H1 (cell line): ENCODE measurements at regions not wholly inside any gene's neighbourhood (a gene's known extent, or its start where the extent isn't known, plus 50 kb on each side); places are given as distances from the start of the nearest gene placed in this dataset.

Experiments
- CTCF ChIA-PET: fragments of 300-600 bp; sonication (Branson Sonifier 250); formaldehyde crosslinking; loops from one replicate; lab custom pipeline; 2021; ENCODE audit not compliant: partially characterized antibody; lab: Charles Lee
- POLR2A ChIA-PET: fragments of 300-600 bp; sonication (Branson Sonifier 250); formaldehyde crosslinking; loops from one replicate; lab custom pipeline; 2021; ENCODE audit warnings: inconsistent platforms; ENCODE audit not compliant: partially characterized antibody; lab: Charles Lee
- DNase-seq, 2 experiments: peaks; one replicate each; pipeline versions ENCODE4 v3.0.0 to v3.0.0-alpha.2; 2010 to 2022; ENCODE audit warnings: low spot score in 2 of 2, low read depth in 1 of 2, mixed read lengths in 1 of 2
- FAIRE-seq: peaks from 2 replicates; lab custom pipeline; 2011; peaks lifted over from hg19 to GRCh38; lab: Jason Lieb, UNC
- H2AFZ ChIP-seq: 2 replicates; pipeline ENCODE4 v1.8.1; 2012; ENCODE audit warnings: low read length, inconsistent platforms
- H2AK5ac ChIP-seq: 2 replicates; pipeline ENCODE4 v1.6.1; 2013; ENCODE audit warnings: low read depth, low read length
- H2BK120ac ChIP-seq: replicated peaks from 2 replicates; pipeline ENCODE3; 2013; ENCODE audit warnings: low read depth, low read length, inconsistent platforms
- H2BK12ac ChIP-seq: 2 replicates; pipeline ENCODE4 v1.6.1; 2013; ENCODE audit warnings: low read depth, low read length
- H2BK15ac ChIP-seq: 2 replicates; pipeline ENCODE4 v1.6.1; 2013; ENCODE audit warnings: low read length
- H2BK20ac ChIP-seq: 2 replicates; pipeline ENCODE4 v1.6.1; 2013; ENCODE audit warnings: low read length
- H2BK5ac ChIP-seq: 2 replicates; pipeline ENCODE4 v1.6.1; 2013; ENCODE audit warnings: low read depth, low read length
- H3K14ac ChIP-seq: 2 replicates; pipeline ENCODE4 v1.6.1; 2013; ENCODE audit warnings: inconsistent platforms; ENCODE audit not compliant: insufficient read length
- H3K18ac ChIP-seq: 2 replicates; pipeline ENCODE4 v1.6.1; 2013; ENCODE audit warnings: low read length; ENCODE audit errors: extremely low read depth
- H3K23ac ChIP-seq: 2 replicates; pipeline ENCODE4 v1.6.1; 2013; ENCODE audit warnings: inconsistent platforms; ENCODE audit not compliant: insufficient read length
- H3K23me2 ChIP-seq: 2 replicates; pipeline ENCODE4 v1.6.1; 2013; ENCODE audit warnings: low read depth, low read length
- H3K27ac ChIP-seq: 2 replicates; pipeline ENCODE4 v1.6.1; 2011; ENCODE audit warnings: low read depth, low read length, inconsistent platforms
- H3K27me3 ChIP-seq, 4 experiments: replicated peaks in 1 of 4; 1 replicate in 1 of 4; 2 replicates in 3 of 4; pipeline versions ENCODE4 v1.6.1 to v1.8.1; 2011 to 2013; ENCODE audit warnings: low read length in 3 of 4, mild to moderate bottlenecking in 3 of 4, inconsistent platforms in 2 of 4, mixed read lengths in 2 of 4, moderate library complexity in 1 of 4; ENCODE audit not compliant: control insufficient read depth in 3 of 4, insufficient read depth in 3 of 4; ENCODE audit errors: extremely low read depth in 1 of 4
- H3K36me3 ChIP-seq, 4 experiments: 2 replicates each; pipeline versions ENCODE4 v1.6.1 to v1.8.1; 2011 to 2013; ENCODE audit warnings: mild to moderate bottlenecking in 4 of 4, low read length in 3 of 4, moderate library complexity in 2 of 4, control low read depth in 1 of 4, inconsistent platforms in 1 of 4; ENCODE audit not compliant: insufficient read depth in 4 of 4, control insufficient read depth in 2 of 4
- H3K4ac ChIP-seq: replicated peaks from 2 replicates; pipeline ENCODE3; 2013; ENCODE audit warnings: low read length, low read depth, mixed read lengths, inconsistent platforms; ENCODE audit not compliant: insufficient read length
- H3K4me1 ChIP-seq, 4 experiments: replicated peaks in 1 of 4; 1 replicate in 1 of 4; 2 replicates in 3 of 4; pipeline versions ENCODE4 v1.6.1 to v1.8.1; 2011 to 2013; ENCODE audit warnings: low read length in 3 of 4, inconsistent platforms in 2 of 4, mixed read lengths in 1 of 4; ENCODE audit not compliant: insufficient read depth in 4 of 4, control insufficient read depth in 3 of 4
- H3K4me2 ChIP-seq, 2 experiments: 2 replicates each; pipeline versions ENCODE4 v1.6.1 to v1.8.1; 2011 to 2013; ENCODE audit warnings: low read depth in 2 of 2, low read length in 2 of 2, control low read depth in 1 of 2, inconsistent platforms in 1 of 2, mild to moderate bottlenecking in 1 of 2; ENCODE audit not compliant: insufficient read depth in 1 of 2
- H3K4me3 ChIP-seq, 4 experiments: fragments of 200-600, 300-600 bp in 1 of 4; sonication (generic), shearing (Covaris generic), sonication (Bioruptor Twin) in 1 of 4; 2 replicates each; pipeline versions ENCODE4 v1.5.1 to v1.8.1; 2011 to 2016; ENCODE audit warnings: low read length in 4 of 4, low read depth in 3 of 4, control low read depth in 2 of 4, inconsistent platforms in 2 of 4, mild to moderate bottlenecking in 2 of 4, mixed read lengths in 1 of 4, moderate library complexity in 1 of 4; ENCODE audit not compliant: insufficient read depth in 2 of 4; ENCODE audit errors: extremely low read depth in 1 of 4
- H3K56ac ChIP-seq: replicated peaks from 2 replicates; pipeline ENCODE3; 2013; ENCODE audit warnings: low read depth, mild to moderate bottlenecking, mixed read lengths, low read length, inconsistent platforms; ENCODE audit not compliant: insufficient read length
- H3K79me1 ChIP-seq: 2 replicates; pipeline ENCODE4 v1.6.1; 2013; ENCODE audit warnings: low read depth, low read length, control low read depth
- H3K79me2 ChIP-seq, 2 experiments: 2 replicates each; pipeline versions ENCODE4 v1.6.1 to v1.8.1; 2012 to 2013; ENCODE audit warnings: low read length in 2 of 2, mild to moderate bottlenecking in 2 of 2, inconsistent platforms in 1 of 2; ENCODE audit not compliant: insufficient read depth in 2 of 2, control insufficient read depth in 1 of 2
- H3K9ac ChIP-seq, 4 experiments: replicated peaks in 1 of 4; 1 replicate in 1 of 4; 2 replicates in 3 of 4; pipeline versions ENCODE4 v1.6.1 to v1.8.1; 2011 to 2013; ENCODE audit warnings: low read depth in 3 of 4, low read length in 3 of 4, control low read depth in 2 of 4, mild to moderate bottlenecking in 2 of 4, moderate library complexity in 2 of 4, inconsistent platforms in 1 of 4; ENCODE audit errors: extremely low read depth in 1 of 4
- H3K9me3 ChIP-seq, 2 experiments: 2 replicates each; pipeline versions ENCODE4 v1.6.1 to v1.8.1; 2012 to 2013; ENCODE audit warnings: mild to moderate bottlenecking in 2 of 2, moderate library complexity in 2 of 2, control low read depth in 1 of 2, inconsistent platforms in 1 of 2, low read depth in 1 of 2, low read length in 1 of 2, mixed read lengths in 1 of 2; ENCODE audit not compliant: insufficient read depth in 2 of 2
- H4K20me1 ChIP-seq, 2 experiments: replicated peaks in 1 of 2; 2 replicates each; pipeline versions ENCODE3 to v1.8.1; 2011 to 2013; ENCODE audit warnings: inconsistent platforms in 2 of 2, low read length in 2 of 2, mild to moderate bottlenecking in 1 of 2; ENCODE audit not compliant: insufficient read depth in 2 of 2, control insufficient read depth in 1 of 2
- H4K5ac ChIP-seq: 2 replicates; pipeline ENCODE4 v1.6.1; 2013; ENCODE audit warnings: low read length, low read depth, mixed read lengths, inconsistent platforms; ENCODE audit not compliant: insufficient read length
- H4K8ac ChIP-seq: 2 replicates; pipeline ENCODE4 v1.8.0; 2013; ENCODE audit warnings: mild to moderate bottlenecking, moderate library complexity, low read length, inconsistent platforms; ENCODE audit not compliant: insufficient read depth; ENCODE audit errors: extremely low read depth
- H4K91ac ChIP-seq: replicated peaks from 2 replicates; pipeline ENCODE3; 2013; ENCODE audit warnings: low read length, mixed read lengths, inconsistent platforms; ENCODE audit not compliant: insufficient read length
- BACH1 ChIP-seq: IDR thresholded peaks from 2 replicates; pipeline ENCODE4 v1.6.1; 2012; ENCODE audit warnings: low read length, improper control_type of control experiment
- BRCA1 ChIP-seq: IDR thresholded peaks from 2 replicates; pipeline ENCODE4 v1.6.1; 2012; ENCODE audit warnings: low read depth, low read length, improper control_type of control experiment
- CBX8 ChIP-seq: fragments of 300-800, 300-1000 bp; sonication (generic); IDR thresholded peaks from 2 replicates; pipeline ENCODE4 v1.7.1; 2016; ENCODE audit warnings: low read depth, low read length, borderline replicate concordance
- CEBPB ChIP-seq: IDR thresholded peaks from 2 replicates; pipeline ENCODE4 v1.6.1; 2012; ENCODE audit warnings: low read depth, low read length
- EP300 ChIP-seq, 2 experiments: IDR thresholded peaks; 1 replicate in 1 of 2; 2 replicates in 1 of 2; pipeline ENCODE4 v1.6.1; 2011 to 2012; ENCODE audit warnings: low read depth in 2 of 2, low read length in 2 of 2, mild to moderate bottlenecking in 2 of 2, borderline replicate concordance in 1 of 2, inconsistent platforms in 1 of 2, moderate library complexity in 1 of 2
- FOSL1 ChIP-seq: IDR thresholded peaks from 2 replicates; pipeline ENCODE4 v1.6.1; 2011; ENCODE audit warnings: mild to moderate bottlenecking, low read depth, low read length, moderate library complexity; ENCODE audit not compliant: insufficient read depth
- KDM5A ChIP-seq: fragments of 200-600 bp; IDR thresholded peaks from 2 replicates; pipeline ENCODE4 v1.7.1; 2012; ENCODE audit warnings: mild to moderate bottlenecking, low read length, inconsistent platforms, mixed read lengths
- POLR2AphosphoS5 ChIP-seq: IDR thresholded peaks from 2 replicates; pipeline ENCODE4 v1.6.1; 2011; ENCODE audit warnings: low read depth, low read length
- RFX5 ChIP-seq: IDR thresholded peaks from 2 replicates; pipeline ENCODE4 v1.6.1; 2011; ENCODE audit warnings: low read depth, low read length, improper control_type of control experiment, borderline replicate concordance
- RNF2 ChIP-seq: fragments of 200-900, 300-1000 bp; sonication (generic); IDR thresholded peaks from 2 replicates; pipeline ENCODE4 v1.7.1; 2016; ENCODE audit warnings: borderline replicate concordance, low read depth, mild to moderate bottlenecking, antibody characterized with exemption, low read length; ENCODE audit not compliant: poor library complexity, severe bottlenecking; ENCODE audit errors: missing control alignments
- SIX5 ChIP-seq: IDR thresholded peaks from 2 replicates; pipeline ENCODE4 v1.6.1; 2011; ENCODE audit warnings: mild to moderate bottlenecking, low read depth, low read length
- SP2 ChIP-seq: IDR thresholded peaks from 2 replicates; pipeline ENCODE4 v1.6.1; 2012; ENCODE audit warnings: mild to moderate bottlenecking, low read length, inconsistent platforms
- SRF ChIP-seq: IDR thresholded peaks from 2 replicates; pipeline ENCODE4 v1.6.1; 2011; ENCODE audit warnings: mild to moderate bottlenecking, low read depth, low read length, moderate library complexity
- TAF1 ChIP-seq: IDR thresholded peaks from 2 replicates; pipeline ENCODE4 v1.6.1; 2011; ENCODE audit warnings: mild to moderate bottlenecking, low read depth, low read length
- YY1 ChIP-seq: IDR thresholded peaks from 2 replicates; pipeline ENCODE4 v1.6.1; 2011; ENCODE audit warnings: low read depth, mild to moderate bottlenecking, low read length
- WGBS, 2 experiments: shearing (Covaris generic) in 1 of 2; methylation state at CpG; one replicate each; pipeline versions ENCODE4 v1.1.6 to v1.1.7; 2013 to 2015; ENCODE audit warnings: low lambda C conversion rate in 2 of 2, mixed read lengths in 2 of 2, inconsistent platforms in 1 of 2, low coverage in 1 of 2, missing lambda C conversion rate in 1 of 2; ENCODE audit not compliant: insufficient replicate concordance in 2 of 2, insufficient coverage in 1 of 2, insufficient read length in 1 of 2; ENCODE audit errors: extremely low coverage in 1 of 2, missing lambda C conversion rate in 1 of 2; 5-methylcytosine and 5-hydroxymethylcytosine counted together

- ChIA-PET CTCF (interaction anchor here (0.6 to 5.4 kb wide), 21 partner anchors 9 to 816 kb away, joined by 3 to 38 read pairs (median 5); no protein-coding TSS in a partner anchor), POLR2A (no interaction called here)
- Histone ChIP-seq H2BK12ac (no peak overlapping the region), H3K27ac (no peak overlapping the region), H2AK5ac (no peak overlapping the region), H2BK120ac (no peak overlapping the region), H3K4ac (no peak overlapping the region), H3K4me3 (no peak overlapping the region), H2BK5ac (no peak overlapping the region), H4K8ac (no peak overlapping the region), H3K9ac (no peak overlapping the region), H3K4me1 (no peaks in the 10 kb centered on the region), H3K18ac (no peak overlapping the region), H4K20me1 (no peaks in the 10 kb centered on the region), H2BK20ac (no peak overlapping the region), H3K4me2 (no peak overlapping the region), H4K5ac (no peak overlapping the region), H2AFZ (peak overlapping the region; percentile 25; the same call in 1 of the 2 replicates), H3K23ac (no peak overlapping the region), H3K79me2 (no peaks in the 10 kb centered on the region), H3K56ac (no peak overlapping the region), H3K23me2 (no peaks in the 10 kb centered on the region), H3K79me1 (no peaks in the 10 kb centered on the region), H3K14ac (no peak overlapping the region), H3K27me3 (no peaks in the 10 kb centered on the region), H2BK15ac (no peak overlapping the region), H3K36me3 (no peaks in the 10 kb centered on the region; a peak in 1 of 8 replicates), H4K91ac (no peak overlapping the region), H3K9me3 (no peaks in the 10 kb centered on the region)
- TF ChIP-seq RFX5 (no peak), YY1 (no peak), SIX5 (no peak), POLR2AphosphoS5 (no peak), TAF1 (no peak), CEBPB (no peak), KDM5A (no peak), FOSL1 (no peak), BRCA1 (no peak), EP300 (IDR thresholded peaks at IDR 0.05; ENCODE audit: borderline replicate concordance in 1 of 2, low read depth in 2 of 2, low read length in 2 of 2) (no peak), CBX8 (no peak), SP2 (no peak), SRF (no peak), BACH1 (no peak), RNF2 (no peak)
- 100% methylated on average over 1 of the region's 1 CpG; no CpG with 5 or more reads in 1 of the 2 experiments for WGBS, 2 experiments
- no peak for DNase-seq
- FAIRE-seq: no peak
These were observed 114.3 kb upstream of the GGTLC1 start for GRCh38 chr20:24102749-24103333.
